SHP77 (cell line): ENCODE measurements at regions not wholly inside any gene's neighbourhood (a gene's known extent, or its start where the extent isn't known, plus 50 kb on each side); places are given as distances from the start of the nearest gene placed in this dataset.
A peak's percentile ranks its signal among the peaks of the same experiment; 100 is the strongest.
"Not testable (repeated sequence)": the region's sequence is repeated elsewhere in the genome, so short reads cannot be mapped to it uniquely, and the experiment has no call there.

Experiments
- DNase-seq, 2 experiments: peaks; one replicate each; lab custom pipeline; 2025; lab: John Stamatoyannopoulos, UW

GRCh38 chr12:86948851-86949250 is 692.7 kb upstream of the MGAT4C start:
- no peak for DNase-seq

- no peak for DNase-seq
These were observed 689.5 kb upstream of the MGAT4C start for GRCh38 chr12:86945685-86946196.

DNA sequence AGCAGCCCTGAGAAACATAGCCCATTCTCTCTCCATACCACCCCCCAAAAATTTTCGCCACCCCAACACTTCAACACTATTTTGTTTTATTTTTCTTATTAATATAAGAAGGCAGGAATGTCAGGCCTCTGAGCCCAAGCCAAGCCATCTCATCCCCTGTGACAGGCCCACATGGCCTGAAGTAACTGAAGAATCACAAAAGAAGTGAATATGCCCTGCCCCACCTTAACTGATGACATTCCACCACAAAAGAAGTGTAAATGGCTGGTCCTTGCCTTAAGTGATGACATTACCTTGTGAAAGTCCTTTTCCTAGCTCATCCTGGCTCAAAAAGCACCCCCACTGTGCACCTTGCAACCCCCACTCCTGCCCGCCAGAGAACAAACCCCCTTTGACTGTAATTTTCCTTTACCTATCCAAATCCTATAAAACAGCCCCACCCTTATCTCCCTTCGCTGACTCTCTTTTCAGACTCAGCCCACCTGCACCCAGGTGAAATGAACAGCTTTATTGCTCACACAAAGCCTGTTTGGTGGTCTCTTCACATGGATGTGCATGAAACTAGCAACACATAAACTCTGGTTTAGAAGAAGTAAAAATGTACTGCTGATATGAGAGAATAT is 688.1 kb upstream of the MGAT4C start:
- not testable (repeated sequence) for DNase-seq

- no peak for DNase-seq
These were observed 675.5 kb upstream of the MGAT4C start for GRCh38 chr12:86931714-86932113.

- DNase-seq: no peak
These were observed 673.8 kb upstream of the MGAT4C start for GRCh38 chr12:86929962-86930361.

DNA sequence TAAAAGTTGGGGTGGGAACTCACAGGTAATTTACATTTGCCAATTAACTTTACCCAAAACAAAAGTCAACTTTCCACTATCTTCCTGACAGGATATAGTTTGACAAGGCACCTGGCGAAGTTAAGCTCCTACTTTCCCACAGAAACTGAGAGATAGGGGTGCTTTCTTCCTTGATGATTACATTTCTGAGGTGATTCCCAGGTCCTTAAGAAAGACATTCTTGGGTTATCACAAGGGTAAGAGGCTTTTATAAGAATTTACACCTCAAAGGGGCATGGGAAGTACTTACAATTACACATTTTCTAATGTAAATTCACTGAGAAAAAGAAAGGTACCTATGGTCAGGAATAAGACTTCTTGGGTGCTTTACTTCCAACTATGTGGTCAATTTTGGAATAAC is 660.9 kb upstream of the MGAT4C start:
- DNase-seq: no peak

- DNase-seq: peak; percentile 24 to 26
These were observed 658.5 kb upstream of the MGAT4C start for GRCh38 chr12:86914721-86915120.

- no peak for DNase-seq
These were observed 655.8 kb upstream of the MGAT4C start for GRCh38 chr12:86911973-86912372.

DNA sequence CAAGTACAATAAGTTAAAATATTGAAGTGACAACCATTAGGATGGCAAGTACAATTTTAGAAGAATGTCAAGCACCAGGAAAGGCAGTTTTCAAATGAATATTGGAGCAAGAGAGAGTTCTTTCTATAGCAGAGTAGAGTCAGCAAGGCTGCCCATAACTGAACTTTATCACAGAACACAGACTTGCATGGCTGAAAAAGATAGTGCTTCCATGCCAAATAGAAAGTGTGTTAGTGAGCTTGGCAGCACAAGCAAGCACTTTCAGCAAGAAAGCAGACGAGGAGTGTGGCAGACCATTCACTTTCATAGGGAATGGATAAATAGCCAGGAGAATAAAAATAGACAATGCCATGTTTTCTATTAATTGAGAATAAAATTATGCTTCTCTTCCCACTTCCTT is 647.0 kb upstream of the MGAT4C start:
- no peak for DNase-seq

GRCh38 chr12:86860776-86861175 is 604.6 kb upstream of the MGAT4C start:
- DNase-seq: no peak

DNA sequence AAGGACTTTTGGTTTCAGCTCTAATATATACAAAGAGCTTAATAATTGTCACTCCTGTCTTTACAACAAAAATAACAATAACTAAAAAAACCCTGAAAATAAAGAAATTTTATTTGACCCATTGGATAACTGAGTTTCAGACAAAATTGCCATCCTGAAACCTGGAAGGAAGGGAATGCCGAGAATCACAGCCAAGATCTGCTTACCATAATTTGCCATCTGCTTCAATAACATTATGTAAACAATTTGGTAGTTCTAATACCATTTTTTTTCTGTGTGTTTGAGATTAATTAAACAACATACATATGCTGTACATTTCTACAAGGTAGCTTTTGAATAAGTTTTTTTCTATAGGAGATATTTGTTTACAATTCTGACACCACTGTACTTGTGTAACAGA is 596.3 kb upstream of the MGAT4C start:
- no peak for DNase-seq

GRCh38 chr12:86838711-86839110 is 582.5 kb upstream of the MGAT4C start:
- no peak for DNase-seq

- DNase-seq: no peak
These were observed 582.1 kb upstream of the MGAT4C start for GRCh38 chr12:86838260-86838659.

- DNase-seq: no peak
These were observed 581.1 kb upstream of the MGAT4C start for GRCh38 chr12:86837246-86837645.

DNA sequence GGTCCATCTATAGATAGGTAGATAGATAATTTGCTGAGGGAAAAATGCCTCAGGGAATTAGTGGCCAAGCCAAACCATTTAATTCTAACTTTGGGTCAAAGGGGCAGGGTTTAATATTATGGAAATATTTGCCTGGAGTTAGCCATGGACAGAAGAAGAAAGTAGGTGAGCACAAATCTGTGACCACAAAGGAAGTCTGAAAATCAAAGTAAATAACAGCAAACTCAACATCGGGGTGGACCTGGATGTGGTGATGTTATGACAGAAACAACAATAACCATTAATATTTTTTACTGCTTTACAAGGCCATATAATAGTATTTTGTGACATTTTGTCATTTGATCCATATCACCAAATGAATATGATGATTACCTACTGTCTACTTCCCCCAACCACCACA is 578.0 kb upstream of the MGAT4C start:
- no peak for DNase-seq

- DNase-seq: no peak
These were observed 571.2 kb upstream of the MGAT4C start for GRCh38 chr12:86827409-86827808.

DNA sequence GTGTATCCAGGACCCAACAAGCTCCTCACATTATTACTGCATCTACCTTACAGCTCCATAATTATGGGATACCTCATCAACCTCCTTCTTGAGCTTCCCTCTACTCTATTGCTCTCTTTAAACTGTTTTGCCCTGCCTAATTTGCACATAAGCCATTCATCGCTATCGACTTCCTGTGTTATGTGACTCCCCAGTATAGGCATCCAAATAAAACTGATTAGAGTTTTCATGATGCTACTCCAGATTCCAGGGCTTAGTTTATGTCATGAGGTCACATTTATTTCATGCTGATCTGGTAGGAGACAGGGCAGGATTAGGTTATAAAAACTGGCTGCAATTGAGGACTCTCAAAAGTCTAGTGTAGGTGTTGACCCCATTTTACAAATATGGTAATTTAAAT is 569.9 kb upstream of the MGAT4C start:
- no peak for DNase-seq

GRCh38 chr12:86801439-86801838 is 545.2 kb upstream of the MGAT4C start:
- no peak for DNase-seq

- DNase-seq: no peak
These were observed 543.4 kb upstream of the MGAT4C start for GRCh38 chr12:86799616-86800015.

- DNase-seq: no peak
These were observed 540.4 kb upstream of the MGAT4C start for GRCh38 chr12:86796550-86796949.

GRCh38 chr12:86788661-86789060 is 532.5 kb upstream of the MGAT4C start:
- DNase-seq: no peak

DNA sequence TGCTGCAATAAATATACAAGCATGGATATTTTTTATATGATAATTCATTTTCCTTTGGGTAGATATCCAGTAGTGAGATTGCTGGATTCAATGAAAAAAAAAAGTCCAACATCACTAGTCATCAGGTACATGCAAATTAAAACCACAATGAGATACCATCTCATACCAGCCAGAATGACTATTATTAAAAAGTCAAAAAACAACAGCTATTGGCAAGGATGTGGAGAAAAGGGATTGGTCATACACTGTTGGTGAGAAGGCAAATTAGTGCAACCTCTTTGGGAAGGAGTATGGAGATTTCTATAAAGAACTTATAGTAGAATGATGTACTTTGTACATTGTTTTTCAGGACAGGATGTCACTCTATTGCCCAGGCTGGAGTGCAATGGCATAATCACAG is 531.2 kb upstream of the MGAT4C start:
- no peak for DNase-seq

- no peak for DNase-seq
These were observed 521.1 kb upstream of the MGAT4C start for GRCh38 chr12:86777325-86777724.

DNA sequence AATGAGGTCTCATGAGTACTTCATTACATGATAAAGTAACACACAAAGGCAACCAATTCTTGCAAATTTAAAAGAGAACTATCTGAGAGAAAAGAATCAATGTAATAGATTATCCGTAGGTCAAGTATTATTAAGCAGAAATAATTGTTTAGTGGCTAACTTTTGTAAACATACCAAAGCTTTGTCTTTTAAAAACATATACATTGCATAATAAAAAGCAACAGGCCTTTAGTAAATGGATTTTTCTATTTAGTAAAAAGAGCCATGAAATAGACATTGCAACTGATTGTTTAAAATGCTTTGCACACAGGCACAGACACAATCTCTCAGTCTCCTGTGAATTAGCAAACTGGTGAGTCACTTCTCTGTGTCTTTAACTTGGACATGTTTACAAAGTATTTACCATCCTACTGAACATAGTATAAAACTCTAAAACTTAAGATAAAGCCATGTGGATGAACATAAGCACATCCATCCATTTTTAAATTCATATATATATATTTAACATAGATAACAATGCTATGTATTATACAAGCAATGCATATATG is 518.7 kb upstream of the MGAT4C start:
- no peak for DNase-seq
